HG03066 (cell line): ENCODE measurements at regions not wholly inside any gene's neighbourhood (a gene's known extent, or its start where the extent isn't known, plus 50 kb on each side); places are given as distances from the start of the nearest gene placed in this dataset.
A peak's percentile ranks its signal among the peaks of the same experiment; 100 is the strongest.
"Not testable (repeated sequence)": the region's sequence is repeated elsewhere in the genome, so short reads cannot be mapped to it uniquely, and the experiment has no call there.

Source experiments
- ATAC-seq: cut with Tn5 transposase; IDR thresholded peaks from one replicate; pipeline ENCODE4 v1.9.1; 2021; ENCODE audit warnings: low read depth; ENCODE audit not compliant: unreplicated experiment

DNA sequence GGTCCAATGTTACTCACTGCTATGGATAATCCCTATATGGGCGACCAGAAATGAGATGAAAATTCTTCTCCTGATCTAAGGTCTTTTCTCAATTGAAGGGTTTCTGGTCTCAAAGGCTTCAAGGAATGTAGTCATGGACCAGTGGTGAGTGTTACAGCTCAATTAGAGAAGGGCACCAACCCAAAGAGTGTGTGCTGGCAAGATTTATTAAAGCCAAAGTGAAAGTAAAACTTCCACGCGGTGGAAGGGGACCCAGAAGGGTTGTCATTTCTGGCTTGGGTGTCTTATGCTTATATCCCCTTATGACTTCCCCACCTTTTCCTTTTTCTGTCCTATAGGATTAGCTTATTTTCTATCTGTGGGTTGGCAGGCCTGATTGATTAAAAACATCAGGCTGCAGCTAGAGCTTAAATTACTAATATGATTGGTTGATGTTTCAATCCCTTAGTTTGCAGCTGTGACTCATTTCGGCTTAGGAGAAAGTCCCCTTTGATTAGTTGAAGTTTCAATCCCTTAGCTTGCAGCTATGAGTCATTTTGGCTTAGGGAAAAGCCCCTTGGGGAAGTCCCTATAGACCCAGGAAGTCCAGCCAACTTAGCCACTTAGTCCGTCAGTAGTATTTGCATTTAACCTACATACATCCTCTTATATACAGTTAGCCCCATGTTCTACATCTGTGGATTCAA lies 179.5 kb upstream of the NLGN4Y start:
- ATAC-seq: peak; percentile 56

DNA sequence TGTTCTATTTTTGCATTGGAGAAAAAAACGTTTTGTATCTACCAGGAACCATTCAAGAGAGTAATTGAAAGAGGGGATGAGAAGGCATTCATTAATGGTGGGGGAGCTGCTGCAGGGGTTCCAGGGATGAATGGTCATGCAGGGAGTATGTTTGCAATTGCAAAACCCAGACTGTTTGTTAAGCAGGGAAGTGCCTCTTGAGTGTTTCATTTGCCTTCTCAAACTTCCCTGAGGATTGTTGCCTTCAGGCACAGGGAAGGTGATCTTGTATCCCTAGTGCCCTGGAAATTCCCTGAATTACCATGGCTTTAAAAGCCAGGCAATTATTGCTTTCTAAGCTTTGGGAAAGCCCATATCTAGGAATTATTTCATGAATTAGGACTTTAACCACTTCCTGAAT lies 172.7 kb upstream of the NLGN4Y start:
- ATAC-seq: no peak

DNA sequence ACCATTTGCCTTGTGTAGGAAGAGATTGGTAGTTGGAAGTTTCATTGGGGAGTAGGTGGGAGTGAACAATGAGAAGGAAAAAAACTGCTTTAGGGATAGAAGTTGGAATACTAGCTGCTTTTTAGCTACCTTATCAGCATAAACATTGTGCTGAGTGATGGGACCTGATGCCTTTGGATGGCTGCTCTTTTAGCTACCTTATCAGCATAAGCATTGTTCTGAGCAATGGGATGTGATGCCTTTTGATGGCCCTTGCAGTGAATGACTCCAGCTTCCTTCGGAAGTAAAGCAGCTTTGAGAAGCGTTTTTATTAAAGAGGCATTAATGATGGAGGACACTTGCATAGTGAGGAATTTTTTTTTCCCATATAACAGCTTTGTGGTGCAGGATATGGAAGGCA lies 168.2 kb upstream of the NLGN4Y start:
- no peak for ATAC-seq

DNA sequence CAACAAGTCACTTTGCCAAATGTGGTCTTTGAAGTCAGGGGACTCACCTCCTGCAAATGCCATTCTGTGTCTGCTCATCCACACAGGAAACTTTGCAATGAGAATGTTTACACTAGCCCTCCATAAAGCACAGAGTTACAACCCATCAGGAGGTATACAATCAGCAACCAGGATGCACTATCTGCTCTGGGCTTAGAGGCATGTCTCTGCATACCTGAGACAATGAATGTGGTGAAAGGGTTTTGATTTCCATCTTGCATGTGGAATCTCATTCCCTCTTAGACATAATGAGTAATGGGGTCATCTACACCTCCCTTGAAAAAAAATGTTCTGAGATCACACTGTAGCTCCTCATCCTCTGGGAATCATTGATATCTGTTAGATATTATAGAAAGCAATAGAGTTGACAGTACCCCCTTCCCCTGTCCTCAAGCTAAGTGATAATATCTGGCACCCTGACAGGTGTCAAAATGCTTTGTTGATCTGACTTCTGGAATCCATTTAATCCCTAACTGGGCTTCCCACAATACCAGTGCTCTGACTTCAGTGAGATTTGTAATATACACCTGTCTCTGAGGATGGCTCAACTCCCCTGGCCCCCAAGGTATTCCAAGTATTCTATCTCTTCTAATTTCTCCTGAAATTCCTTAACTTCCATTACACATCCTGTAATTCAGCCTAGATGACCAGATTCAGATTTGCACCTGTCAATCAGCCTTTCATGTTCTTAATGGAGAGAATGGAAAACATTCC lies 163.4 kb upstream of the NLGN4Y start:
- ATAC-seq: no peak

DNA sequence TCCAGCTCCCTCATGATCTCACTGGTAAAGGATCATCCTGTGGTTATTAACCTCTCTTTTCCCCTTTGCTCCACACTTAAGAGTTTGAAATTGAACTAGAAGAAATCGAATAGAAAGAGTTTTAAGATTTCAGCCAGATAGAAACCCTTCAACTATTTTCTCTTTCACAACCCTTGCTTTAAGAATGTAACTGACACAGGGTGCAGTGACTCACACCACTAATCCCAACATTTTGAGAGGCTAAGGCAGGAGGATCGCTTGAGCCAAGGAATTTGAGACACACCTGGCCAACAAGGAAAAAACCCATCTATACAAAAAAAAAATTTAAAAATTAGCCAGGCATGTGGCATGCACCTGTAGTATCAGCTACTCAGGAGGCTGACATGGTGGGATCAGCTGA lies 150.7 kb upstream of the NLGN4Y start:
- no peak for ATAC-seq

DNA sequence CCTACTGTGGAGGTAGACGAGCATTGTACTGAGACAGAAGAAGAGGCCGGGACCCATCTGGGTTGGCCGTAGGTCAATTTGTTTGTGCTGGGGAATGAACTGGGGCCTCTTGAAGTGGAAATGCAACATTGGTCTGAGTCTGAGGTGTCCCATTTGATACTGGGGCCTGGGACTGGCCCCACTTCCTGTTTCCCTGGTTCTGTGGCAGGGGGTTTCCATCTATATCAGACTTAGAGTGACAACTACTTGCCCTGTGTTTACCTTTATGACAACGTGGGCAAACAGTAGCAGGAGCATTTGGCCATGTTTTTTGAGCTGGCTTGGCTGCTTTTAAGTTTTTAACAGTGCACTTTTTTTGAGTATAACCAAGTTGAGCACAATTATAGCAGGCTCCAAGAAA lies 146.1 kb upstream of the NLGN4Y start:
- ATAC-seq: no peak

DNA sequence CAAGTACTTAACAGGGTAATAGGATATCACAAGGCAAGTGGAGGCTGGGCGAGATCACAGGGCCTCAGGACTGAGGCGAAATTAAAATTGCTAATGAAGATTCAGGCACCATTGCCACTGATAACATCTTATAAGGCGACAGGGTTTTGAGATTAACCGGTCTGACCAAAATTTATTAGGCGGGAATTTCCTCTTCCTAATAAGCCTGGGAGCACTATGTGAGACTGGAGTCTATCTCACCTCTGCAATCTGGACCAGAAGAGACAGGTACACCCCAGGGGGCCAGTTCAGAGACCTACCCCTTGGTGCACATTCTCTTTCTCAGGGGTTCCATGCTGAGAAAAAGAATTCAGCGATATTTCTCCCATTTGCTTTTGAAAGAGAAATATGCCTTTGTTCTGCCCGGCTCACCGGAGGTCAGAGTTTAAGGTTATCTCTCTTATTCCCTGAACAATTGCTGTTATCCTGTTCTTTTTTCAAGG lies 113.7 kb upstream of the NLGN4Y start:
- ATAC-seq: not testable (repeated sequence)

DNA sequence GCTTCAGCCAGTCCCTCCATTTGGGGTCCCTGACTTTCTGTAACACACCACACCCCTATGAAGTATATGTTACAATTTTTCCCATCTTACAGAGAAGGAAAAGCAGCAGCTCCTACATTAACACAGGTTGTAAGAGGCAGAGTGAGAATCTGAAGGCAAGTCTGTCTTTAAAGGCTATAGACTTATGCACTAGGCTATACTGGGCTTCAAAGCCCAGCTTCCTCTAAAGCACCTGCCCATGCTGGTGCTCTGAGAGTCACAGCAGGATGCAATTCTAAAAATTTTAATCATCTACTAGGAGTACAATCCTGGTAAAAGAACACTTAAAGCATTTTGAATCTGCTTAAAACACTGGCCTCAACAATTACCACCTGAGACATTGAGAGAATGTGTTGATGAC lies 113.0 kb upstream of the NLGN4Y start:
- ATAC-seq: no peak

DNA sequence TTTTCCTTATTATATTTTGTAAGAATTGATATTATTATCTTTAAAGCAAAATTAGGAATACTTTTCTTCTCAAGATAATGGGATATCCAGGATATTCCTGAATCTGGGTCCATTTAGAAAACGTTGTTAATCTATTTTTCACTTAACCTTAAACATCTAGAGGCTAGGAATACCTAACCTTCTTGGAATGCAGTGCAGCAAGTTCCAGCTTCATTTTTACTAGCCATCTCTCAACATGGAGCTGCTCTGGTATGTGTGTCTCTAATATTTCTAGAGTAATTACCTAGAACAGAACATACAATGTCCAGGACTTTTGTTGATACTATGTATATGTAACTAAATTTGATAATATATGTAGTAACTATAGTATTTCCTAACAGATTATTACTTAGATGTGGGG lies 87.8 kb upstream of the NLGN4Y start:
- ATAC-seq: no peak

DNA sequence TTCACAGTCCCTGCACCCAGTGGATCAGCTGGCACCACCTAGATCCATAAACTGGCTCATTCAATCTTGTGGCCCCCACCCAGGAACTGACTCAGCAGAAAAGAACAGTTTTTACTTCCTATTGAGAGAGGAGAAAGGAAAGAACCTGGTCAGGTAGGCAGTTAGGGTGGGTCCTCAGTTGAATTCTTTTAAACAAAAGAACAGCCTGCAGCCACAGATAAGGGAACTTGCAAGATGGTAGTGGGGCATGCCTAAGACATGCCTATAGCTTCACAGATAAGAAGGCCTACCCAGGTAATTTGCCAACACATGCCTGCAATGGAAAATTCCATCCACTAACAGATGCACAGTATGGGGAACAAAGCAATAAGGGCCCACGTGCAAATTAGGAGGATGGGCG lies 86.7 kb upstream of the NLGN4Y start:
- no peak for ATAC-seq

DNA sequence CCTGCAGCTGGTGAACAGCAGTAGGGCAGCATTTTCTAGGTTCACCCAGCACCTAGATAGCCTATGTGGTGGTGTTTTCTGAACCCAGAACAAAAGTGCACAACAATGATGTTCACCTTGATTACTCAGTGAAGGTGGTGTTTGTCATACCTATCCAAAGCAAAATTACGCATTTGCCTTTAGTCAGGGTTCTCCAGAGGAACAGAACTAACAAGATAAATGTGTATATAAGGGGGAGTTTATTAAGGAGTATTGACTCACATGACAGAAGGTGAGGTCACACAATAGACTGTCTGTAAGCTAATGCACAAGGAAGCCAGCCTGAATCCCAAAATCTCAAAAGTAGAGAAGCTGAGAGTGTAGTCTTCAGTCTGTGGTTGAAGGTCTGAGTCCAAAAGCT lies 85.9 kb upstream of the NLGN4Y start:
- no peak for ATAC-seq

DNA sequence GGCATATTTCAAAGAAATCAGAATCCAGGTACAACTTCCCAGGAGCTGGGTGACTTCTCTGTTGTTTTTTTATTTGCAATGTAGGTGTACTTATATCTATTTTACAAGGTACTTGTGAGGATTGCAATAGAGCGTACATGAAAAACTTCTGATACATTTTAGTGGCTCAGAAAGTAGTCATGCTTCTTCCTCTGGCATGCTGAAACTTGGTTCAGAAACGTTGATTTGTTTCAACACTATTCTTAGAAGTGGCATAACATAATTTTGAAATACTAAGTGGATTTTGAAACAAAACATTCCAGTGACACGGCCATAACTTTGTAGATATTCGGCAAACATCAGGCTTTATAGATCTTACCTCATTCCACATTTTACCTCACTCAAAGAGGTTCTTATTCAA lies 79.8 kb upstream of the NLGN4Y start:
- ATAC-seq: no peak

DNA sequence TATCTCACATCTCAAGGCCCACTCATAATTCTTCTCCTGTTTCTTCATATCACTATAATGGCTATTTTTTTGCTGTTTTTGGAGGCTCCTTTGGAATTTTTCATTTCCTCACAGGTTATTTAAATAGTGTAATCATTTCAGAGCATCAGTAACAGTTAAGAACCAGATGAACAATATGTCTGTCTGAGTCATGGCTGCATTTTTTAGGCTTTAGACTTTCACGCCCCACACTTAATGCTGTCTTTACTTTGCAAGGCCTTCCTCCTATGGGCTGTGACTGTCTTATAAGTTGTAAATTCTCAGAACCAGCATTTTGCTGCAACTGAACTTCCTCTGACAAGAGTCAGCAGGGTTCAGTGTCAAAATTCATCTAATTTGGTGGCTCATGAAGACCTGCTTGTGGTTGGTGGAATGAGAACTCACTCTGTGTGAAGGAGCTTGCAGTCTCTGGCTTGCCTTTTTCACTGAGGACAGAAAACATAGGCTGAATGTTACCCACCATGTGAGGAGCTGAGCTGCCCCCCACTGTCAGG lies 56.1 kb upstream of the NLGN4Y start:
- ATAC-seq: no peak

DNA sequence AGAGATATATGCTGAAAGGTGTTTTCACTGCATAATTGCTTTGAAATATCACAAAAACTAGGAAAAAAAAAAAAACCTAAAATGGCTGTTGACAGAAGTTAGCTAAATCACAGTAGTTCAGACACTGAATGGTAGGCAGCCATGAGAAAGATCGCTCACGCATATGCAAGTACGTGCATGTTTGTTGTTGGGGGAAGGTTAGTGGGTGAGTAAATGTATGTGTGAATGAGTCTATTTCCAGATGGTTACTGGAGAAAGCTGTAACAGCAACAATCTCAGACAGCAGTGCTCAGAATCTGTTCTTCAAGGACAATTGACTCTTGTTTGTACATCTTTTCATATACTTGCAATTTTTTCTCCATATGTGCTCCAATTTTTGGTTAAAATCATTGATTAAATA lies 51.9 kb upstream of the NLGN4Y start:
- no peak for ATAC-seq

DNA sequence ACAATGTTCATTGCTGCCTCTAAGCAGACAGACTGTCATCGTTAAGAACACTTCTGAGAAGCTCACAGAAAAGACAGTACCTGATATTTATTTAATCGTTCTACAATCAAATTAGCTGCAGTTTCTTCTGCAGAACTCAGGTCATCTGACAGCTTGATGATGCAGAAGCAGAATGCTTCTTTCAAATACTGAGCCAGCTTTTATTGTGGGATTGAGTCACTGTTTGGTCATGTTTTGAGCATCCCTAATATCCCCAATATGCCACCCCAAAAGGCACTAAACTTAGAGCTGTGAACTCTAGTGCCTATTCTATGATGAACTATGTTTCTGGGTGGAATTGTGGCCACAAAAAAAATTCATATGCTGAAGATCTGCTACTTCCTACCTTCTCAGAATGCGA lies 51.0 kb upstream of the NLGN4Y start:
- ATAC-seq: no peak
